Testis (tissue), 2 donors: ENCODE measurements at regions not wholly inside any gene's neighbourhood (a gene's known extent, or its start where the extent isn't known, plus 50 kb on each side); places are given as distances from the start of the nearest gene placed in this dataset.

Source experiments
- DNase-seq: peaks from one replicate; pipeline ENCODE4 v3.0.0-alpha.2; 2019
- H3K27ac ChIP-seq, 2 donors: fragments of 200-600 bp; sonication (generic); one replicate each; pipeline ENCODE4 v1.5.1; 2019
- H3K27me3 ChIP-seq: fragments of 200-600 bp; sonication (generic); one replicate; pipeline ENCODE4 v1.5.1; 2019
- H3K36me3 ChIP-seq: fragments of 200-600 bp; sonication (generic); one replicate; pipeline ENCODE4 v1.5.1; 2017; ENCODE audit warnings: low read depth; ENCODE audit errors: missing control alignments
- H3K4me1 ChIP-seq: fragments of 200-600 bp; sonication (generic); one replicate; pipeline ENCODE4 v1.5.1; 2019
- H3K4me3 ChIP-seq, 2 donors: fragments of 200-600 bp; sonication (generic); one replicate each; pipeline ENCODE4 v1.5.1; 2017 to 2019
- H3K9me3 ChIP-seq: fragments of 200-600 bp; sonication (generic); one replicate; pipeline ENCODE4 v1.5.1; 2017
- POLR2A ChIP-seq: fragments of 450-650 bp; IDR thresholded peaks from one replicate; pipeline ENCODE4 v1.6.1; 2017; ENCODE audit warnings: antibody characterized with exemption, mild to moderate bottlenecking, moderate library complexity
- WGBS, 2 donors: methylation state at CpG; one replicate each; pipeline ENCODE4 v1.1.5; 2018; 5-methylcytosine and 5-hydroxymethylcytosine counted together
- intact Hi-C: fragments of 100-400 bp; cut with DNase I; formaldehyde crosslinking; loops from one replicate; pipeline ENCODE4 v1.15.1; 2023; ENCODE audit warnings: low total_unique reads
- TF ChIP-seq, protein P1 (sequence below), 3 experiments: fragments of 450-650 bp in 2 of 3; fragments of 200-600 bp in 1 of 3; sonication (generic) in 1 of 3; IDR thresholded peaks; one replicate each; pipeline ENCODE4 v1.5.1; 2016 to 2019; ENCODE audit warnings: antibody characterized with exemption in 3 of 3, mild to moderate bottlenecking in 2 of 3, moderate library complexity in 1 of 3

DNA sequence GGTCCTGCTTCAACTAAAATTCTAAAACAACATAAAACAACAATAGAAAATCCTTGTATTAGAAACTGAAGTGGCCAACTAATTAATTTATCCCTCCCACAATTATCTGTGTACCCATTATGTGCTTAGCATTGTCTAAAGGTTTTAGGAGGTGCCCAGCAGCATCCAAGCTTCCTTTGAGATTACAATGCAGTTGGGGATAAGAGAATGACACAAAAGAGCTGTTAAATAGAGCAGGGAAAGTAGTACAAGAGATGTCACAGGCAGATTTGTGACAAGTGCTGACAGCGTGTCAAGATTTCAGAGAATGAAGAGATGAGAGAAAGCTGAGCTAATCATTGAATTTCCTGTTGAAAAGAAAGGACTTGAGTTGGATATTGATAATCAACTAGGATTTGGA is 204.8 kb downstream of the OTOR start:
- TF ChIP-seq, protein P1, sequence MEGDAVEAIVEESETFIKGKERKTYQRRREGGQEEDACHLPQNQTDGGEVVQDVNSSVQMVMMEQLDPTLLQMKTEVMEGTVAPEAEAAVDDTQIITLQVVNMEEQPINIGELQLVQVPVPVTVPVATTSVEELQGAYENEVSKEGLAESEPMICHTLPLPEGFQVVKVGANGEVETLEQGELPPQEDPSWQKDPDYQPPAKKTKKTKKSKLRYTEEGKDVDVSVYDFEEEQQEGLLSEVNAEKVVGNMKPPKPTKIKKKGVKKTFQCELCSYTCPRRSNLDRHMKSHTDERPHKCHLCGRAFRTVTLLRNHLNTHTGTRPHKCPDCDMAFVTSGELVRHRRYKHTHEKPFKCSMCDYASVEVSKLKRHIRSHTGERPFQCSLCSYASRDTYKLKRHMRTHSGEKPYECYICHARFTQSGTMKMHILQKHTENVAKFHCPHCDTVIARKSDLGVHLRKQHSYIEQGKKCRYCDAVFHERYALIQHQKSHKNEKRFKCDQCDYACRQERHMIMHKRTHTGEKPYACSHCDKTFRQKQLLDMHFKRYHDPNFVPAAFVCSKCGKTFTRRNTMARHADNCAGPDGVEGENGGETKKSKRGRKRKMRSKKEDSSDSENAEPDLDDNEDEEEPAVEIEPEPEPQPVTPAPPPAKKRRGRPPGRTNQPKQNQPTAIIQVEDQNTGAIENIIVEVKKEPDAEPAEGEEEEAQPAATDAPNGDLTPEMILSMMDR (IDR thresholded peaks at IDR 0.05): no peak
- no peak for TF ChIP-seq POLR2A
- Histone ChIP-seq H3K9me3 (no peaks in the 10 kb centered on the region), H3K27me3 (no peaks in the 10 kb centered on the region), H3K36me3 (no peaks in the 10 kb centered on the region), H3K4me3 (no peak overlapping the region), H3K4me1 (no peaks in the 10 kb centered on the region), H3K27ac (no peak overlapping the region)
- 71 to 84% methylated on average over 1 of the region's 1 CpG for WGBS, 2 donors
- intact Hi-C loops: no loop called here
- no peak for DNase-seq

DNA sequence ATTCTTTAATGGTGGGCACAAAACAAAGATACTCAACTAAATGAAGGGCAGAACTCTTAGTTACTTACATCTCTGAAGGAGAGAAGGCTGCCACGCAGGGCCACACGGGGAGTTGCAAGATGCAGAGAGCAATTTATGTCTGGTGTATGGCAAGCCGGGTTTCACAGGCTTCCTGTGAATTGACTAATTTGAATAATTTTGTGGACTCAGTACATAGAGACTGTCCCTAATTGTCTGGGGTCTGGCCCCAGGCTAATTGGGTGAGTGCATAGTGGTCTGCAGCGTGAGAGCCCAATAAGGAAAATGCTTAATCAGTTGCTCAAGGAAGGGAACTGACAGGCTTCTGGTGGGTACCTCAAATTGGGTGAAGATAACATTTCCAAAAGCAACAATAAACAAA is 205.7 kb downstream of the OTOR start:
- 69 to 87% methylated on average over 4 of the region's 4 CpGs for WGBS, 2 donors
- H3K27ac ChIP-seq: no peak overlapping the region

DNA sequence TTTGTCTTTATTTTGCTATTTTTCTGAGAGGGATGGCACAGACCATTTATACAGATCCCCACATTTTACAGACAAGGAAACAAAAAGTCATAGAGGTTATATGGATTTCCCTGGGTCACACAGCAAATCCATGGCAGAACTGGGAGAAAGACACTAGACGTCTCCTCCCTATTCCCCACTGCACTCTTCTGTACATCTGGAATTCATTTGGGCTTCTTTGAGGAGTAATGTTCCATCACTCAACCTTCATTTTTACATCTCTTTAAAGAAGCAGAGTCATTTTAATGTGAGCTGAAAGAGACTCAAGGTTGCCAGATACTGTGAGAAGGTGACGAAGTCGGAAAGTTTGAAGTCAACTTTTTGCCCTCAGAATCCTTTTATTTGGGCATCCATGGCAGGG is 207.3 kb downstream of the OTOR start:
- H3K4me3 ChIP-seq: no peak overlapping the region
- H3K27me3 ChIP-seq: no peaks in the 10 kb centered on the region
- H3K36me3 ChIP-seq: no peaks in the 10 kb centered on the region
- TF ChIP-seq, protein P1 (IDR thresholded peaks at IDR 0.05): no peak
- no peak for TF ChIP-seq POLR2A
- H3K27ac ChIP-seq: no peak overlapping the region
- H3K4me1 ChIP-seq: no peaks in the 10 kb centered on the region
- intact Hi-C loops: no loop called here
- no peaks in the 10 kb centered on the region for H3K9me3 ChIP-seq
- DNase-seq: no peak
- 69 to 71% methylated on average over 3 of the region's 3 CpGs for WGBS, 2 donors

More for the DNA sequence above, 205.7 kb downstream of the OTOR start:
- Histone ChIP-seq H3K9me3 (no peaks in the 10 kb centered on the region), H3K27me3 (no peaks in the 10 kb centered on the region), H3K36me3 (no peaks in the 10 kb centered on the region), H3K4me3 (no peak overlapping the region), H3K4me1 (no peaks in the 10 kb centered on the region)
- intact Hi-C loops: no loop called here
- TF ChIP-seq, protein P1 (IDR thresholded peaks at IDR 0.05): no peak
- TF ChIP-seq POLR2A: no peak
- no peak for DNase-seq

DNA sequence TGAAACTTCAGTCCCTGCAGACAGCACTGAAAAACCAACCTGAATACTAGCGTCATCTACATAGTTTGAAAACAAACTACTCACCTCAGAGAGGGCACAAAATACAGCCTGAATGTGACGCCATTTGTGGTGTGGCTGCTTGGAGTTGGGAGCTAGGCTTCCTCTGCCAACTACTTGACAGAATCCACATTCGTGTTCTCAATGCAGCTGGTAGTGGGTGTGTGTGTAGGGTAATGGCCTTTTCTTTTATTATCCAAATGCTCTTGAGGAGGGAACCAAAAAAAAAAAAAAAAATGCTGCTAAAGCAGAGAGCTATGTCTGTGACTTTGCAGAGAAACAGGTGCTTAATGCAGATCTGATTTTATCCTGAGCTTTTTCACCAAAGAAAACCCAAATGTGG is 207.8 kb downstream of the OTOR start:
- no peaks in the 10 kb centered on the region for H3K36me3 ChIP-seq
- no peaks in the 10 kb centered on the region for H3K4me1 ChIP-seq
- intact Hi-C loops: no loop called here
- no peaks in the 10 kb centered on the region for H3K9me3 ChIP-seq
- WGBS, 2 donors: 59 to 80% methylated on average over 3 of the region's 3 CpGs
- no peak overlapping the region for H3K4me3 ChIP-seq
- DNase-seq: no peak
- TF ChIP-seq, protein P1 (IDR thresholded peaks at IDR 0.05): no peak
- TF ChIP-seq POLR2A: no peak
- H3K27me3 ChIP-seq: no peaks in the 10 kb centered on the region
- H3K27ac ChIP-seq: no peak overlapping the region

DNA sequence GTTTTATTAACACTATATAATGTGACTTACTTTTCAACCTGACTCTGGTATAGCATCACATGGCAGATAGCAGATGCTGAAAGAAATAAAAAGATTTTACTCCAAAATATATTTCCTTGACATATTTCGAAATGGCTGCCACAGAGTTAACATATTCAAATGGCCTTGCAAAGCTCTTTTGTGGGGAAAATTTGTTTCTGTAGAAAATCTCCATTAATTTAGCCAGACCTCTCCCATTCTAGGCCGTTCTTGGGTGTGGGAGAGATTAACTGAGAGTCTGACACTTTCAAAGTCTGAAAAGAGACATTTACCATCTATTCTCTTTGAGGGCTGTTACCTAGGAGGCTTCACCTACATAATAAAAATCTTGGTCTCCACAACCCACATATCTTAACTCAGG is 217.2 kb downstream of the OTOR start:
- WGBS, 2 donors: 83 to 87% methylated on average over 2 of the region's 2 CpGs
- Histone ChIP-seq H3K27ac (no peak overlapping the region), H3K4me3 (no peak overlapping the region), H3K9me3 (no peaks in the 10 kb centered on the region), H3K36me3 (no peaks in the 10 kb centered on the region), H3K27me3 (no peaks in the 10 kb centered on the region), H3K4me1 (no peaks in the 10 kb centered on the region)
- intact Hi-C loops: no loop called here
- DNase-seq: no peak
- TF ChIP-seq, protein P1 (IDR thresholded peaks at IDR 0.05): no peak
- no peak for TF ChIP-seq POLR2A
